ENCODE measurements at regions not wholly inside any gene's neighbourhood (a gene's known extent, or its start where the extent isn't known, plus 50 kb on each side); places are given as distances from the start of the nearest gene placed in this dataset.

DNA sequence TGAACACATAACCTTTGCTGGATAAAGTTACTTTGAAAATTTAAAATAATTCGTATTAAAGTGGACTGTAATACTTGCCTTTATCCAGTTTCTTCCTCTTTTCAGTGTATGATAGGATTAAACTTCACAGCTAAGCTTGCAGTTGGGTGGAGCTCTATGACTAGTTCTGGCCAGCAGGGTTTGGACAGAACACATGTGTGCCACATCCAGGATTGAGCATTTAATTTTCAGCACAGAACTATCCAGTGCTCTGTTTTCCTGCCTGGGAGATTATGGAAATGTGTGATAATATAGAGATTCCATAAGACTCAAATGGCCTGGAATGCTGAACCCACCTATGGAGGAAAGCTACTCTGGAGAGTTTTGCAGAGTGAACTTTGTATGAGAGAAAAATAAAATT is 200.2 kb downstream of the OSR1 start:
- TF ChIP-seq, protein P1, sequence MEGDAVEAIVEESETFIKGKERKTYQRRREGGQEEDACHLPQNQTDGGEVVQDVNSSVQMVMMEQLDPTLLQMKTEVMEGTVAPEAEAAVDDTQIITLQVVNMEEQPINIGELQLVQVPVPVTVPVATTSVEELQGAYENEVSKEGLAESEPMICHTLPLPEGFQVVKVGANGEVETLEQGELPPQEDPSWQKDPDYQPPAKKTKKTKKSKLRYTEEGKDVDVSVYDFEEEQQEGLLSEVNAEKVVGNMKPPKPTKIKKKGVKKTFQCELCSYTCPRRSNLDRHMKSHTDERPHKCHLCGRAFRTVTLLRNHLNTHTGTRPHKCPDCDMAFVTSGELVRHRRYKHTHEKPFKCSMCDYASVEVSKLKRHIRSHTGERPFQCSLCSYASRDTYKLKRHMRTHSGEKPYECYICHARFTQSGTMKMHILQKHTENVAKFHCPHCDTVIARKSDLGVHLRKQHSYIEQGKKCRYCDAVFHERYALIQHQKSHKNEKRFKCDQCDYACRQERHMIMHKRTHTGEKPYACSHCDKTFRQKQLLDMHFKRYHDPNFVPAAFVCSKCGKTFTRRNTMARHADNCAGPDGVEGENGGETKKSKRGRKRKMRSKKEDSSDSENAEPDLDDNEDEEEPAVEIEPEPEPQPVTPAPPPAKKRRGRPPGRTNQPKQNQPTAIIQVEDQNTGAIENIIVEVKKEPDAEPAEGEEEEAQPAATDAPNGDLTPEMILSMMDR (IDR thresholded peaks at IDR 0.05; ENCODE audit: poor library complexity, severe bottlenecking): no peak
- TF ChIP-seq EP300 (conservative IDR thresholded peaks at IDR 0.05; ENCODE audit: poor library complexity, severe bottlenecking): no peak
- TF ChIP-seq, protein P2, sequence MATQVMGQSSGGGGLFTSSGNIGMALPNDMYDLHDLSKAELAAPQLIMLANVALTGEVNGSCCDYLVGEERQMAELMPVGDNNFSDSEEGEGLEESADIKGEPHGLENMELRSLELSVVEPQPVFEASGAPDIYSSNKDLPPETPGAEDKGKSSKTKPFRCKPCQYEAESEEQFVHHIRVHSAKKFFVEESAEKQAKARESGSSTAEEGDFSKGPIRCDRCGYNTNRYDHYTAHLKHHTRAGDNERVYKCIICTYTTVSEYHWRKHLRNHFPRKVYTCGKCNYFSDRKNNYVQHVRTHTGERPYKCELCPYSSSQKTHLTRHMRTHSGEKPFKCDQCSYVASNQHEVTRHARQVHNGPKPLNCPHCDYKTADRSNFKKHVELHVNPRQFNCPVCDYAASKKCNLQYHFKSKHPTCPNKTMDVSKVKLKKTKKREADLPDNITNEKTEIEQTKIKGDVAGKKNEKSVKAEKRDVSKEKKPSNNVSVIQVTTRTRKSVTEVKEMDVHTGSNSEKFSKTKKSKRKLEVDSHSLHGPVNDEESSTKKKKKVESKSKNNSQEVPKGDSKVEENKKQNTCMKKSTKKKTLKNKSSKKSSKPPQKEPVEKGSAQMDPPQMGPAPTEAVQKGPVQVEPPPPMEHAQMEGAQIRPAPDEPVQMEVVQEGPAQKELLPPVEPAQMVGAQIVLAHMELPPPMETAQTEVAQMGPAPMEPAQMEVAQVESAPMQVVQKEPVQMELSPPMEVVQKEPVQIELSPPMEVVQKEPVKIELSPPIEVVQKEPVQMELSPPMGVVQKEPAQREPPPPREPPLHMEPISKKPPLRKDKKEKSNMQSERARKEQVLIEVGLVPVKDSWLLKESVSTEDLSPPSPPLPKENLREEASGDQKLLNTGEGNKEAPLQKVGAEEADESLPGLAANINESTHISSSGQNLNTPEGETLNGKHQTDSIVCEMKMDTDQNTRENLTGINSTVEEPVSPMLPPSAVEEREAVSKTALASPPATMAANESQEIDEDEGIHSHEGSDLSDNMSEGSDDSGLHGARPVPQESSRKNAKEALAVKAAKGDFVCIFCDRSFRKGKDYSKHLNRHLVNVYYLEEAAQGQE (IDR thresholded peaks at IDR 0.05; ENCODE audit: borderline replicate concordance): no peak
- TF ChIP-seq MXI1 (conservative IDR thresholded peaks at IDR 0.05; ENCODE audit: poor library complexity, severe bottlenecking): no peak

Data from neural cell (in vitro differentiated cells).